Progenitor cell of endocrine pancreas (in vitro differentiated cells): ENCODE measurements at regions not wholly inside any gene's neighbourhood (a gene's known extent, or its start where the extent isn't known, plus 50 kb on each side); places are given as distances from the start of the nearest gene placed in this dataset.

ENCODE experiments used
- DNase-seq: peaks from one replicate; pipeline ENCODE4 v3.0.0; 2021; ENCODE audit warnings: low spot score; ENCODE audit not compliant: unreplicated experiment
- H3K27ac Mint-ChIP-seq: 2 replicates; pipeline ENCODE4 v1.8.0; 2021; ENCODE audit warnings: mild to moderate bottlenecking, moderate library complexity, mixed read lengths
- H3K27me3 Mint-ChIP-seq: 2 replicates; pipeline ENCODE4 v1.8.0; 2021; ENCODE audit warnings: mixed read lengths
- H3K36me3 Mint-ChIP-seq: 2 replicates; pipeline ENCODE4 v1.8.0; 2022; ENCODE audit warnings: mixed read lengths; ENCODE audit not compliant: insufficient read depth
- H3K4me1 Mint-ChIP-seq: 2 replicates; pipeline ENCODE4 v1.8.0; 2021; ENCODE audit warnings: low read depth, mixed read lengths
- H3K4me3 Mint-ChIP-seq: 2 replicates; pipeline ENCODE4 v1.8.0; 2021; ENCODE audit warnings: low read depth, mild to moderate bottlenecking, moderate library complexity, mixed read lengths
- H3K9me3 Mint-ChIP-seq: 2 replicates; pipeline ENCODE4 v1.8.0; 2021; ENCODE audit warnings: low read depth, mixed read lengths
- TF ChIP-seq, protein P1 (sequence below): fragments of 200-600 bp; sonication (generic); IDR thresholded peaks from one replicate; pipeline ENCODE4 v1.5.0; 2021; ENCODE audit warnings: antibody characterized with exemption, mild to moderate bottlenecking; ENCODE audit not compliant: unreplicated experiment

- H3K9me3 Mint-ChIP-seq, result peaks cover 6% of the 10 kb centered on the region
- no peaks in the 10 kb centered on the region for H3K27me3 Mint-ChIP-seq
- H3K4me3 Mint-ChIP-seq, result no peak overlapping the region
- no peaks in the 10 kb centered on the region for H3K36me3 Mint-ChIP-seq
- TF ChIP-seq, protein P1, sequence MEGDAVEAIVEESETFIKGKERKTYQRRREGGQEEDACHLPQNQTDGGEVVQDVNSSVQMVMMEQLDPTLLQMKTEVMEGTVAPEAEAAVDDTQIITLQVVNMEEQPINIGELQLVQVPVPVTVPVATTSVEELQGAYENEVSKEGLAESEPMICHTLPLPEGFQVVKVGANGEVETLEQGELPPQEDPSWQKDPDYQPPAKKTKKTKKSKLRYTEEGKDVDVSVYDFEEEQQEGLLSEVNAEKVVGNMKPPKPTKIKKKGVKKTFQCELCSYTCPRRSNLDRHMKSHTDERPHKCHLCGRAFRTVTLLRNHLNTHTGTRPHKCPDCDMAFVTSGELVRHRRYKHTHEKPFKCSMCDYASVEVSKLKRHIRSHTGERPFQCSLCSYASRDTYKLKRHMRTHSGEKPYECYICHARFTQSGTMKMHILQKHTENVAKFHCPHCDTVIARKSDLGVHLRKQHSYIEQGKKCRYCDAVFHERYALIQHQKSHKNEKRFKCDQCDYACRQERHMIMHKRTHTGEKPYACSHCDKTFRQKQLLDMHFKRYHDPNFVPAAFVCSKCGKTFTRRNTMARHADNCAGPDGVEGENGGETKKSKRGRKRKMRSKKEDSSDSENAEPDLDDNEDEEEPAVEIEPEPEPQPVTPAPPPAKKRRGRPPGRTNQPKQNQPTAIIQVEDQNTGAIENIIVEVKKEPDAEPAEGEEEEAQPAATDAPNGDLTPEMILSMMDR, result no peak
- peaks cover 1% of the 10 kb centered on the region for H3K4me1 Mint-ChIP-seq
- no peak for DNase-seq
- H3K27ac Mint-ChIP-seq, result no peak overlapping the region
These were observed 780.0 kb downstream of the SEMA5A start for GRCh38 chr5:8765886-8766285.

DNA sequence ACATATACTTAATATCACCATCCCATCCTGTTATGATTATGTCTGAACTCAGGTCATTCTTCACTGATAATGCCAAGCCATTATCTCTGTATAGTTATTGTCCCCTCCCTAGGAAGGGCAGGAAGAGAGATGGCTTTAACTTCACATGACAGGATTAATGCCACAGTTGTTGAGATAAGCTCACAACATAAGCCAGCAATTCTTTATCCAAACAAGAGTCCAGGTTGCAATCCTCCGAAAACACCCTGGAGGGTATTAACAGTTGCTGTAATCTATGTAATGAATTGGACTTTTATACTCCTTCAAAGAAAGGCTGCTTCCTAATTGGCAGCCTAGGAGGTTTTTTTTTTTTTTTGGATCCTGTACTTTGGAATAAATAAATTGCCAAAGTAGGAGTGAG, 779.4 kb downstream of the SEMA5A start:
- Mint-ChIP-seq H3K27me3 (no peaks in the 10 kb centered on the region), H3K9me3 (peaks cover under 1% of the 10 kb centered on the region), H3K27ac (no peak overlapping the region), H3K4me3 (no peak overlapping the region), H3K4me1 (peaks cover 1% of the 10 kb centered on the region), H3K36me3 (no peaks in the 10 kb centered on the region)
- TF ChIP-seq, protein P1, result no peak
- no peak for DNase-seq

- no peak overlapping the region for H3K4me3 Mint-ChIP-seq
- DNase-seq, result no peak
- TF ChIP-seq, protein P1, result no peak
- H3K27ac Mint-ChIP-seq, result no peak overlapping the region
- no peaks in the 10 kb centered on the region for H3K9me3 Mint-ChIP-seq
- H3K4me1 Mint-ChIP-seq, result peaks cover 1% of the 10 kb centered on the region
- no peaks in the 10 kb centered on the region for H3K27me3 Mint-ChIP-seq
- no peaks in the 10 kb centered on the region for H3K36me3 Mint-ChIP-seq
These were observed 778.8 kb downstream of the SEMA5A start for GRCh38 chr5:8767111-8767510.

DNA sequence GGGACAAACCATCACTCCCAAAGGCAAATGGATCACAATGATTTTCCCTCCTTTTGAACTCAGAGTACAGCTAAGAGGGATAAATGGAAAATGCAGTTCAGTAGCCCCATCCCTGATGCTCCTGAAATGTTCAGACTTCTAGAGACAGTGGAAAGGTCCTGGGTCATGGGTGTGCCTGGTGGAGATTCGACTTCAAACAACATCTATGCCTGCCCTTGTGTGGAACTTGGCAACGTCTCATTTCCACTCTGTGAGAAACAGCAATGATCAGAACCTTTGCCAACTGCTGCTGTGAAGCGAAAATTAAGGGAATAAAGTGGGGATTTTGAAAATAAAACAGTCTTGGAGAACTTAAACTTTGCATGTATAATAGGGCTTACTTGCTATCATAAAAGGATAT, 778.1 kb downstream of the SEMA5A start:
- Mint-ChIP-seq H3K9me3 (no peaks in the 10 kb centered on the region), H3K27me3 (no peaks in the 10 kb centered on the region), H3K36me3 (no peaks in the 10 kb centered on the region), H3K4me1 (peaks cover 1% of the 10 kb centered on the region), H3K27ac (no peak overlapping the region), H3K4me3 (no peak overlapping the region)
- DNase-seq, result no peak
- TF ChIP-seq, protein P1, result no peak

- TF ChIP-seq, protein P1, result no peak
- peaks cover 1% of the 10 kb centered on the region for H3K4me1 Mint-ChIP-seq
- no peak overlapping the region for H3K4me3 Mint-ChIP-seq
- DNase-seq, result no peak
- H3K27me3 Mint-ChIP-seq, result no peaks in the 10 kb centered on the region
- H3K36me3 Mint-ChIP-seq, result no peaks in the 10 kb centered on the region
- no peak overlapping the region for H3K27ac Mint-ChIP-seq
- H3K9me3 Mint-ChIP-seq, result no peaks in the 10 kb centered on the region
These were observed 776.2 kb downstream of the SEMA5A start for GRCh38 chr5:8769631-8770030.
